Fibroblast of gingiva (primary cell): ENCODE measurements at regions not wholly inside any gene's neighbourhood (a gene's known extent, or its start where the extent isn't known, plus 50 kb on each side); places are given as distances from the start of the nearest gene placed in this dataset.
"Not testable (repeated sequence)": the region's sequence is repeated elsewhere in the genome, so short reads cannot be mapped to it uniquely, and the experiment has no call there.

Experiments
- DNase-seq: peaks from one replicate; pipeline ENCODE4 v3.0.0-alpha.2; 2011; ENCODE audit warnings: low read depth

DNA sequence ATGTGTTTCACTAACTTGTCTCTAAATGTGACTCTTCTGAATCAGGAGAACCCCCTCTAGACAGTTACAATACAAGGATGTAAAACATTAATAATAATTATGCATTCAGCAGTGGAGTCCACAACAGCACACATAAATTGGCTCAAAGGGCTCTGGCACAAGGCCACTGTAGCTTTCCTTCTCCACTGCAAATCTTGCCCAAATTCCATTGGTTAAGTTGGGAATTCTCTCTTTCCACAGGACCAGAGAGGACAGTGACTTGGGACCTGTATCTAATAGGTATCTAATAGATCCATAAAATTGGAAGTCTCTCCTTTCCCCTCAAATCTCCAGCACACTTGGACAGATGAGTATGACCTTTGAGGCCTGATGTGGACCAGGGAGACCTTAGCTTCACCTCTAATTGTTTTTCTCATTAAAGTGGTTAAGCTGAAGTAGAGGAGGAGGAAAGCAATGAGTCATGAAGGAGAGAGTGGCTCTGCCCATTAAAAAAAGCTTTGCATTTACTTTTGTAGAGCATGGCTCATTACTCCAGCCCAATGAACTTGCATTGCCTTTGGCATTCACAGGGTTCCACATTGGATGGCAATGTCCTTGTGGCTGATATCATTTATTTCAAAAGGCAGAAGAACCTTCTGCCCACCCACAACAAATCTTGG, 72.3 kb upstream of the SH3RF1 start:
- no peak for DNase-seq

- no peak for DNase-seq
These were observed 71.6 kb upstream of the SH3RF1 start for GRCh38 chr4:169342159-169342860.

DNA sequence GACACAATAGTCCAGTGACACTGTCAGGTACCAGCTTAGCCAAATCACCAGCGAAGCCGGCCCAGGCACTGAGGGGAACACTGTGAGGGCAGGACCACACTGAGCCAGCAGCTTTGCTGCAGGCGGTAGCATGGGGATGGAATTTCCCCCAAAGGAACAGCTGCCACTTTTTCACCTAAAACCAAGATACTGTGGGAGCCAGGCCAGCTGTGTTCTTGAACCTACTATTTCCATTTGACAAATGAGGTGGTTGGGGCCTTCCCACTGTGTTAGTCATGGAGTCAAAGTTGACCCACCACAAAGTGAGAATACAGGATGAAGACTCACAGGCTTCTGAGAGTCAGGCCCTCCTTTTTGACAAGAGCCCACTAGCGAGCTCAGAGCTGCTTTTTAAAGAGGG, 70.7 kb upstream of the SH3RF1 start:
- DNase-seq = no peak

DNA sequence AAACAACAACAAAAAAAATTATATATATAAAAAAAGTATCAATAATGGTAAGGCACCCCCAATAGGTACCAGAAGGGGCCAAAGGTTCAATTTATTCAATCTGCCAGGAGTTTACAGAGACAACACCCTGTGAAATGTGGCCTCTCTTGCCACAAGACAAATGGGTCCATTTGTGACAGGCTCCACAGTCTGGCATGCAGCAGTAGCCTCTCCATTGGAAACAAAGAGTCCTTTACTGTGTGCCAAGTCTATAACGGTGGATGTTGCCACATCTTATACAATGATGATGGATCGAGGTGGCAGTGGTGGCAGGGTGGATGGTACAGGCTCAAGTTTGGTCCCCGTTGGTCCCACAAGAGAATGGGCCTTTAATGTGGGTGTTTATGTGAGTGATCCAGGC, 70.1 kb upstream of the SH3RF1 start:
- no peak for DNase-seq

DNA sequence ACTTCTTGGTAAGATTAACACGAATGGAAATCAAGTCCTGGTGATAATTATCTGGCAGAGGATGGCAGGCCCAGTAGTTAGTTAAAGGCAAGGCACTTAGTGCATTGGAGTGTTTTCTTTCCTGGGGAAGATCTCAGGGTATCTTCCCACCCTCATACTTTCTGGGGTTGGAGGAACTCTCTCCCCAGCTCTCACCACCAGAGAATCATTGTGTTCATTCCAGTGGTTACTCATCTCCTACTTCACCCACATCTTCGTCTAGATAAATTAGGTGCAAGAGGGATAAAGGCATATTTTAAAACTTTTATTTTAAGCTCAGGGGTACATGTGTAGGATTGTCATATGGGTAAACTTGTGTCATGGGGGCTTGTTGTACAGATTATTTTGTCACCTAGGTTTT, 67.5 kb upstream of the SH3RF1 start:
- no peak for DNase-seq

DNA sequence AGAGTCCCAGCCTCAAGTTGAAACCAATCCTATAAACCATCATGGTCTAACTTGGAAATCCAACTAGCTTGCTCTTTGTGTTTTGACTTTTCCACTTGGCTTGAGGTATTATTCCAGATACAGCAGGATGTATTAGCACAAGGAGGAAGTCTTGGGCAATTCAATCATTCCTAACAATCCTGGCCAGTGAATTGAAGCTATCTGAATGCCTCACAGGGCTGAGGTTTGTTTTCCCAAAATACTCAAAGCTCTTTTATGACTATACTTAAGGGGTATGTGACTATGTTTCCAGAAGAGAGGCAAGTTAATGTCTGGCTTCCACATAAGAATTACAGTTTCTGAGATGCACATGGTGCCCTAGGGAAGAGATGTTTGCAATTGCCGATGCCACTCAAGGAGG, 66.8 kb upstream of the SH3RF1 start:
- DNase-seq = peak; percentile 88

DNA sequence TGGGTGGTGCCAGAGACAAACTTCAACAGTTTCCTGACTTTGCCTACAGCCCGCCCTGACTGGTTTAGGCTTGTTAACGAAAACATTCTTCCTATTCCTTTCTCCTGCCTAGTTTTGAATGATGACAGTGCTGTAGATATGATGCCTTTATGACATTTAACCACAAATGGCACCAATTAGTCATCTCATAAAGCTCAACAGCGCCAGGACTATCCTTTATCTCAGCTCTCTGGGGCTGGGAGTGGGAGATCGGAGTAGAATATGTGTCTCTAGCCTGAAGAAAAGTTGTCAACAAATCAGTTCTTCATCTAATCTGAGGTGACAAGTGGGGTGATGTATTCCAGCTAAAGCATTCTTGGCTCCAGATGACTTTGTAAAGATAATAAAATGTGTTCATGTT, 64.6 kb upstream of the SH3RF1 start:
- DNase-seq = no peak

- DNase-seq = no peak
These were observed 63.6 kb upstream of the SH3RF1 start for GRCh38 chr4:169334335-169334734.

DNA sequence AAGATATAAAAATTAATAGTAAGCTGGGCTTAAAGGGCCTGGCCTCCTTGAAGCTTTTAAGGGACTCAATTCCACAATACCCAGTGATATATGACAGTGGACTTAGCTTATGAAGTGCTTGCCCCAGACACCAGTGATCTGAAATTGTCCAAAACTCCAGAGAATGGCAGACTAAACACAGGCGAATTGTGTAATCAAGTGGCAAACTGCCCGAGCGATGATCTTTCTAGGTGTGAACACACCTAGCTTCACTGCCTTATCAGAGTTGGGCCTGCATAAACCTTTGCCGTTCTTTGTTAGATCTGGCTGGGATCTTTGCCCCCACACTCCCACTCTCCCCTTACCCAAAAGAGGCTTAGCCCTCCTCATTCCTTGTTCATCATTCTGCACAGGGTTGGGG, 62.5 kb upstream of the SH3RF1 start:
- no peak for DNase-seq

GRCh38 chr4:169332583-169332982, 61.8 kb upstream of the SH3RF1 start:
- no peak for DNase-seq

DNA sequence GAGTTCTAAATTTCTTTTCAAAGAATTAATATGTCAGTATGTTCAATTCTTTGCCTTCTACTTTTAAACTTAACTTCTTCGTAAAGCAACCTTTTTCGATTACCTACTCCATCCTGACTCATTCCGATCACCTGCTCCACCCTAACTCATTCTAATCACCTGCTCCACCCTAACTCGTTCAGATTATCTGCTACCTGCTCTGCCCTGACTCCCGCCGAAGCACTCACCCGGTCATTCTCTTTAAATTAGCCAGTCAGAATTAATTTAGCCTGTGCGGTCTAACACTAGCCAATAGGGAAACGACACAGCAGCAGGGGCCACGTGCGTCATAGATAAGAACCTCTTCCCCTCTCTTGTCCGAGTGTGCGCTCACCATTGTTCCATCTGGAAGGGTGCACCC, 60.1 kb upstream of the SH3RF1 start:
- no peak for DNase-seq

DNA sequence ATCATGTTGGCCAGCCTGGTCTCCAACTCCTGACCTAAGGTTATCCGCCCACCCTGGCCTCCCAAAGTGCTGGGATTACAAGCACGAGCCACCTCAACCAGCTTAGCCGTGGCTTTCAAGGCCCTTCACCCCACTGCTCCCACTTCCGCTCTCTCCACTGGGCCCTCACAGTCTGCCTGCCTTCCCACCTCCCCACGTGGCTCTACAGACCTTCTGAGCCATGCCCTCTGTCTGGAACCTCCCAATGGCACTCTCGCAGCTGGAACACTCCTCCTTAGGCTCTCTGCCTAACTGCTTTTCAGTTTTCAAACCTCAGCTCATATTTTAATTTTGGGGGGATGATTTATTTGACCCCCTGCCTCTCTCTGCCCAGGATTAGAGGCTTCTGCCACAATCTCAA, 59.3 kb upstream of the SH3RF1 start:
- no peak for DNase-seq

GRCh38 chr4:169327951-169328350, 57.2 kb upstream of the SH3RF1 start:
- no peak for DNase-seq

DNA sequence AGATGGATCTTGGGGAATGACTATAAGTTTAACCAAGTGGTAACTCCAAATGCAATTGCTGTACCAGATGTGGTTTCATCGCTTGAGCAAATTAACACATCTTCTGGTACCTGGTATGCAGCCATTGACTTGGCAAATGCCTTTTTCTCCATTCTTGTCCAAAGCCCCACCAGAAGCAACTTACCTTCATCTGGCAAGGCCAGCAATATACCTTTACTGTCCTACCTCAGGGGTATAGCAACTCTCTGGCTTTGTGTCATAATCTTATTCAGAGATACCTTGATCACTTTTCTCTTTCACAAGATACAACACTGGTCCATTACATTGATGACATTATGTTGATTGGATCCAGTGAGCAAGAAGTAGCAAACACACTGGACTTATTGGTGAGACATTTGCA, 53.2 kb upstream of the SH3RF1 start:
- DNase-seq = not testable (repeated sequence)

DNA sequence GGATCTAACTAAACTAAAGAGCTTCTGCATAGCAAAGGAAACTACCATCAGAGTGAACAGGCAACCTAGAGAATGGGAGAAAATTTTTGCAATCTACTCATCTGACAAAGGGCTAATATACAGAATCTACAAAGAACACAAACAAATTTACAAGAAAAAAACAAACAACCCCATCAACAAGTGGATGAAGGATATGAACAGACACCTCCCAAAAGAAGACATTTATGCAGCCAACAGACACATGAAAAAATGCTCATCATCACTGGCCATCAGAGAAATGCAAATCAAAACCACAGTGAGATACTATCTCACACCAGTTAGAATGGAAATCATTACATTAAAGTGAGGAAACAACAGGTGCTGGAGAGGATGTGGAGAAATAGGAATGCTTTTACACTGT, 52.1 kb upstream of the SH3RF1 start:
- DNase-seq = not testable (repeated sequence)
